ENCODE measurements at regions not wholly inside any gene's neighbourhood (a gene's known extent, or its start where the extent isn't known, plus 50 kb on each side); places are given as distances from the start of the nearest gene placed in this dataset.
A peak's percentile ranks its signal among the peaks of the same experiment; 100 is the strongest.
"Not testable (repeated sequence)": the region's sequence is repeated elsewhere in the genome, so short reads cannot be mapped to it uniquely, and the experiment has no call there.

DNA sequence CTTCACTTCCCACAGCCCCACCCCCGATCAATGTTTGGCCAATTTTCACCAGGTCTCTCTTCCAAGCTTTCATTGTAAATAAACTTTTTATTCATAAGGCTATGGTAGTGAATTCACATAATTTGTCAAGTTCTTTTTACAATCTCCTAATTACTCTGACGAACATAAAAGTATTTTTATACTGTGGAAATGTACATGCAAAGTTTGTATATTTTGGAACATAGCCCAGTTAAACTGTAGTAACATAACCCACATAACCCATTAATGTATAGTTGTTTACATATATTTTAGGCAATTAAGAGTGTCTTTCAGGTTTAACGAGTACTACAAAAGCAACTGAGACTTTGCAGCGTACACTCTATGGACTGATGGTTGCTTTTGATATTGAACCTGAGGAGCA lies 228.3 kb upstream of the ERBB4 start:
- no peak for DNase-seq

DNA sequence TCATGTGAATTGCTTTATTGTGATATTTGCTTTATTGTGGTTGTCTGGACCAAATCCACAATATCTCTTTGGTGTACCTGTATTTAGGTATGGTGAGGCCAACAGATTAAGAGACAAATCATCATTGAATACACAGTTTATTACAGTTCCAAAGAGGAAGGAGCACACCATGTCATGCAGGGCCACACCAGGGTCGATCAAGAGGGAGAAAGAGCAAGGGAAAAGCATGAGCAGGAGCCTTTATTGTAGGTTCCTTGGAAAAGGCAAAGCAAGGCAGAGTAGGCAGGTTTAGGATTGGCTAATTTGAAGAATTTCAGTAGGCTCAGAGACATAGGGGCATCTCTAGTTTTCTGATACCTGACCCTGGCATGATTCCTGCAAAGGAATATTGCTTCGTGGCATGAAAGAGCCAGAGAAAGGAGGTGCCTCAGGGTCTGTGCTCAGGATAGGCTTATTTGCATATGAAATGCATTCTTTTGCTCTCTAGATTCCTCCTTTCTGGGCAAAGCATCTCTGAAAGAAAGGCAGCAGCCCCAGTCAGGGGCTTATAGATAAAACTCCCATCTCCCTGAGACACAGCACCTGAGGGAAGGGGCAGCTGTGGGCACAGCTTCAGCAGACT lies 214.2 kb upstream of the ERBB4 start:
- no peak for DNase-seq

DNA sequence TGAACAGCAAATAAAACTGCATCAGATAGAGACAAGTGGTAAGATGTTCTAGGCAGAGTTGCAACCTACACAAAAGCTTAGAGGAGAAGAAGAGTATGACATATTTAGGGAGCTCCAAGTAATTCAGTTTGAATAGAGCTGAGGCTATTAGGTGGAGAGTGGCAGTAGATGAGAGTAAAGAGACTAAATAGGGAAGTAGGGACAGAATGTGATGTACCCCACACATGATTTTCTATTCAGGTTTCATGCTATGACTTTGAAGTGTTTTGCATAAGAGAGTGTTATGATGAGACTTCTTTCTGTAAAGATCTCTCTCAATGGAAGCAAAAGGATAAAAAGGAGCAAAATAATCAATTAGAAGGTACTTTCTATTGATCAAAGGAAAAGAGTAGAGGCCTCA lies 206.8 kb upstream of the ERBB4 start:
- DNase-seq = no peak

DNA sequence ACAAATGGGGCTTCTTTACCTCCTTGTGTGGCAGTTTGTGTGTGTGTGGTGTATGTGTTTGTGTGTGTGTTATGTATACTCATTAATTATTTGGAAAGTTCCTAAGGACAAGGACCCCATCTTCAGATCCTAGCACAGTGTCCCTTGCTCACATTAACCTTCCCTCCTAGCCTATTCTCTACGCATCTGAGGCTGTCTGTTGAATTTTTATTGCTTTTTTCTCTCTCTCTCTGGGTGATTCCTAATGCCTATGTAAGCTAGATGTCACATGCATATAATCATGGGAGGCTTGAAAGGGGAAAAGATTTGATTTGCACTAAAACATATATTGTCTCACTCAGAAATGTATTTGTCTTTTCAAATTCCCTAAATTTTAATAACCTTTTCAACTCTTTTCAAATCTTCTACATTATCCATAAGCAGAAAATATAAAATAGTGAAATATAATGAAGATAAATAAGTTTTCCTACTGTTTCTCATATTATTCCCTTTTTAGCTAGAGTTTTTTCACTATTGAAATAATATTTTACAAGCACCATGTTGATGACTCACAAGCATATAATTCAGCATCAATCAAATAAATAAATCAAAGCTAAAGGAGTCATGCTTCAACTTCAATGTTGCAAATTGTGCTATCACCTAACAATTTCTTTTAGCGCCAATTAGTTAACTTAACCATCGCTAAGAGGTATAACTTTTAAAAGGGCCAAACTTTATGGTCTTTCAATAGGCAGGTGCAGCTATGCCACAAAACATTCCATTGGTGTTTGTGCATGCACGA lies 199.0 kb upstream of the ERBB4 start:
- no peak for DNase-seq

DNA sequence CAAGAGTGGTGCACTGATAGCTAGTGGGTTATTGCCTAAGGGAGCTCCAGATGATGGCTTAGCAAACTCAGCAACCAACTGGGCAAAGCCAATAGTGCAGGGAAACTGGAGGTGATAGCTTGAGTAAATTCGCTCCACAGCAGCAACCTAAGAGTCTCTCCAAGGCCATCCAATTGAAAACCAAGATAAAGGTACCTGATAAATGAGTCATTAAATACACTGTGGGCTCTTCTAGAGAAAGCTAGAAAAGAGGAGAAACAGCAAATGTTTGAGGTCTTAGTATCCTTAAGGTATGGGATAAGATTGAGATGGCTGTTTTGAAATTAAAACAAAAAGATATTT lies 197.8 kb upstream of the ERBB4 start:
- DNase-seq = no peak

DNA sequence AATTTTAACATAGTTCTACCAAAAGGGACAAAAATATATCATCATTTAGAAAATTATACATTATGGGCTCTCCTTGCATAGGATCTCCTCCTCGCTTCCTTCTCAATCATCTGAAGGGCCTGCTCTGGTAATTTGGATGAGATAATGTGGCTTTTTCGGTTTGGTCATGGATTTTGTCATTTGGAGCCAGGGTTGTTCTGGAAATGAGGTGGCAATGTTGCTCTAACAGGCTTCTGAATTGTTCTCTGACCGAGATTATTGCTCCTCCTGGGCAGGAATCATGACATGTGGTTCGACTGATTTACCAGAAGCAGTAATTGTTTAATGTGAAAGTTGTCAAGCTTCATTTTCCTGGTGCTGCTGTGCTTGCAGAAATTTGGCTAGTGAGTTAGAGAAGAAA lies 194.7 kb upstream of the ERBB4 start:
- no peak for DNase-seq

DNA sequence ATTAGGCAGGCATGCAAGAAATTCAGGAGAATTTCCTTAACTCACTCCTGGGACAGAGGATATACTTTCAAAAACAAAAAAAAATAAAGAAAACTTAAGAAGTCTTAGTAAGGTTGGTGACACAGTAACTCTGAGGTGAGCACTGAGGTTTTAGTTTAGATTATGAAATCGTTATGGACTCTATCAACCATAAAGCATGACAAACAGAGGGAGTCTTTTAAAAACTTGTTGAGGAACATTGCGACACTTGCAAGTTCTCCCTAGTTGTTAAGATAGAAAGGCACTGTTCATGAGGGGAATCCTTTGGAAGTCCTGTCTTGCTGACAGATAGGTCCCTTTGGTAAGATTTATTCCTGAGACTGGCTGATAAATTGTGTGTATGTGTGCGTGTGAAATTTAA lies 194.3 kb upstream of the ERBB4 start:
- DNase-seq = no peak

DNA sequence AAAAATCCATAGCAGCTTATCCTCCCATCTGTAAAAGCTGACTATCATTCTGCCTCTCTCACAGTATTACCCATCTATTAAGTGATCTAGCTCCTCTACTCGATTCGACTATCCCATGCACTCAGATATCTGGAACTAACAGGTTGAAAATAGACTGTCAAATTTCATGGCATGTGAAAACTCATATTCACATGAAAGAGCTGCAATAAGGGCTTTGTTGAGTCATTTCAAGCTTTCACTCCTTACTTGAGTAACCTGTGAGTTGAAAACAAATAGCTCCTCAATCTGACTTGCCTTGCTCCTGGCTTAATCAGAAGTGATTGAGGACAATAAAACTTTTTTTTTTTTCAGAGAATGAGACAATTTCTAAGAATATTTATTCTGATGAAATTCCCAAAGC lies 192.4 kb upstream of the ERBB4 start:
- DNase-seq = no peak

DNA sequence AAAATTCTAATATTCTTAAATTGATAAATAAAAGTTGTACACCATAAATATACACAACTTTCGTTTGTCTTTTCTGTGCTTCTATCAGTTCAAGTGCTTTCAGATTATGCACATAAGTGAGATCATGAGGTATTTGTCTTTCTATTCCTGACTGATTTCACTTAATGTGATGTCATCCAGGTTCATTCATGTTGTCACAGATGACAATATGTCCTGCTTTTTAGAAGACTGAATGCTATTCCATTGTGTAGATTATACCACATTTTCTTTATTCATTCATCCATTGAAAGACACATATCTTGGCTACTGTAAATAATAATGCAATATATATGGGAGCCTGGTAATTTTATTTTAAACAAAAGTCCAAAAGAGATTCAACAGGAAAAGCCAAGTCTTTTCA lies 190.1 kb upstream of the ERBB4 start:
- no peak for DNase-seq

DNA sequence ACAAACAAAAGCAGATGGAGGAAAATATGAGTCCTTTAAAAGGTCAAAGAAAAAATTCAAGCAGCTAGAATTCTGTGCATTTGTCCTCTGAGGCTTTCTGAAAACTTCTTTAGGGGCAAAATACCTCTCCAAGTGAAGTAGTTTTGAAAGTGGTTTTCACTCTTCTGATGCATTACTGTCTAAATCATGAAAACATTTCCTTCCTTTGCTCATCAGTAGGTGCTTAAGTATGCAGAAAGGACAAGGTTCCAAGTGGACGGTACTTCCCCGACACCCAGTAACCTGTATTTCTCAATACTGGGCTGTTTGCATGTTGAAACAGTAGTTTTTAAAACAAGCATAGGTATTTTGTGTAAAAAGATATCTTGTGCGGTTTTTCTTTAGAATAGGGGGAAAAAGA lies 189.1 kb upstream of the ERBB4 start:
- DNase-seq = no peak

DNA sequence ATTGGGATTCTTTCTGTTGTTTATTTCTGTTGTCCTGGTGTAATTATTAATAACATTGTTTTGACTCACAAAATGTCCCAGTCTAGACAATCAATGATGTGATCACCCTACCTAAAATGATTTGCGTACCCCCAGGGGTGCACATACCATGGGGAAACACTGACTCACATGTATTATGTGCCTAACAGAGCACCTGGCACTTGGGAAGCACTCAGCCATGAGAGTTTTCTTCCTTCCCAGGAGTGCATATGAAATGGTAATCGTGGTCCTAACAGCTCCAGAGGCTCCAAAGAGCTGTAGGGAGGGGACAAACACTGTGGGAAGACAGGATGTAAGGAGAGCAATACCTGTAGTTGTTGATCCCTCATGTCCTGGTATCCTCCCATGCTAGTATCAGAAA lies 187.8 kb upstream of the ERBB4 start:
- DNase-seq = no peak

DNA sequence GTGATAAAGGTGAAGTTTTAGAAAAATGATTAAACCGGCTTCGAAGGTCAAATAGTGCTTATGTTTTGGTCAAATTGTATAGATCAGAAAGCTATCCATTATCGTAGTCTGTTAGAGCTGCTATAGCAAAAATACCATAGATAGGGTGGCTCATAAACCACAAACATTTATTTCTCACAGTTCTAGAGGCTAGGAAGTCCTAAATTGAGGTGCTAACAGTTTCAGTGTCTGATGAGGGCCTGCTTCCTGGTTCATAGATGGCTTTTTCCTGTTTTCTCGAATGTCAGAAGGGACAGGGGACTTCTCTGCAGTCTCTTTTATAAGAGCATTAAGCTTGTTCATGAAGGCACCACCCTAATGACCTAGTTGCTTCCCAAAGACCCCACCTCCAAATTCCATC lies 186.6 kb upstream of the ERBB4 start:
- DNase-seq = no peak

DNA sequence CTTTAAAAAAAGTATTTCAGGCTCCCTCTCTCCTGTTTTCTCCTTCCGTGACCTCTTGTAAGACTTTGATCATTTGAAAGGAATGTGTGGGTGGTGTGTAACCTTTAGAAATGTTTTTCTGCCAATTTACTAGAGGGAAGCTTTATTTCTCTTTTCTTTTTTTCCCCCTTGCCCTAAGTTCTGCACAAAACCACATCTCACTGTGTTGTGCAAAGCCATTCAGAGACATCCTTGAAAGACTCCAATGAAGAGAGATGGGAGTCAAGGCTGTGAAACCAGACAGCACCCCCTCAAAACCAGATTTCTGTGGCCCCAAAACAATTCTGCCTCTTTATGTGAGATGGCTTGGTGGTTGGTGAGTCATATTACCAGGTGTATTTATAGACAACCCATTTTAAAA lies 184.6 kb upstream of the ERBB4 start:
- peak; percentile 56 for DNase-seq

DNA sequence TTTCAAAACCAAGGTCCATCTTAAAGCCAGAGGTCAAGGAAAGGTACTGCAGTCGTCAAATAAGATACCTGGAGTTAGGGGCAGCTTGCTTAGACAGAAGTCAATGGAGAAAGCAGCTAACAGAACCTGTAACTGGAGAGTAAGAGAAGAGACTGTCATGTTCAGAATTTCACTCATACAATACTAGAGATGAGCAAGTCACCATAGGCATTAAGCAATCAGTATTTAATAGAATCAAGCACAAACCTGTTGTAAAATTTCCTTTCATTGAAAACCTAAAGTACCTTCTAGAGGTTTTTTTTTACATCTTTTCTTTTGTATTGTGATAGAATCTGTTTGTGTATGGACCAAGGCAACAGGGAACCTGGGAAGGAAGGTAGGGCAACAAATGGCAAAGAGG lies 183.4 kb upstream of the ERBB4 start:
- DNase-seq = no peak

DNA sequence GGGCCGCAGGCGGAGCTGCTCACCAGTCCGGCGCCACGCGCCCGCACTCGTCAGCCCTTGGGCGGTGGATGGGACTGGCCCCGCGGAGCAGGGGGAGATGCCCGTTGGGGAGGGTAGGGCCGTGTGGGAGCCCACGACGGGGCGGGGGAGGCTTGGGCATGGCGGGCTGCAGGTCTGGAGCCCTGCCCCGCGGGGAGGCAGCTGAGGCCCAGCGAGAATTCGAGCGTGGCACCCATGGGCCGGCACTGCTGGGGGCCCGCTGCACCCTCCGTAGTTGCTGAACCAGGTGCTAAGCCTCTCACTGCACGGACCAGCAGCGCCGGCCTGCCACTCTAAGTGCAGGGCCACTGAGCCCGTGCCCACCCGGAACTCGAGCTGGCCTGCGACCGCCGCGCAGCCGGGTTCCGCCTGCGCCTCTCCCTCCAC lies 182.4 kb upstream of the ERBB4 start:
- no peak for DNase-seq

DNA sequence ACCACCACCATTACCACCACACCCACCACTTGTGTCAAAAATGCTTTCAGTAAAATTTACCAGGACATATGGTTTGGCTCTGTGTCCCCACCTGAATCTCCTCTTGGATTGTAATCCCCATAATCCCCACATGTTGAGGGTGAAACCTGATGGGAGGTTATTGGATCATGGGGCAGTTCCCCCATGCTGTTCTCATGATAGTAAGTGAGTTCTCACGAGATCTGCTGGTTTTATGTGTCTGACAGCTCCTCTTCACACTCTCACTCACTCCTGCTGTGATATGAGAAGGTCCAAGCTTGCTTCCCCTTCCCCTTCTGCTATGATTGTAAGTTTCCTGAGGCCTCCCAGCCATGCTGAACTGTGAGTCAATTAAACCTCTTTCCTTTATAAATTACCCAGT lies 176.8 kb upstream of the ERBB4 start:
- not testable (repeated sequence) for DNase-seq

DNA sequence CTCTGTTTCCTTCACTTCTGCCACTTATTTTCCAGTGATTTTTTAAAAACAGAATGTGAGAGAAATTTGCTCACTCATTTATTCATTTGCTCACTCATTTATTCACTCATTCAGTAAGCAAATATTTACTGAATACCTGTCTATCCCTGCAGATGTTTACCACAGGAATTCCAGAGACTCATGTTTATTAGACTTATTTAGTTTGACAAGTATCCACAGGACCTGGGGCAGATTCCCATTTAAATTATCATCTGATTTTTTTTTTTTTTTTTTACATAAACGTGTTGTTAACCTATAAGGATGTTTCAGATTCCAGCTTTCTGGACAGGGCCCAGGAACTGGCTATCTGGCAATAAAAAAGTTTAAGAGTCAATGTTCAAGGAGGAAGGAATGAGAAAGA lies 175.1 kb upstream of the ERBB4 start:
- no peak for DNase-seq

DNA sequence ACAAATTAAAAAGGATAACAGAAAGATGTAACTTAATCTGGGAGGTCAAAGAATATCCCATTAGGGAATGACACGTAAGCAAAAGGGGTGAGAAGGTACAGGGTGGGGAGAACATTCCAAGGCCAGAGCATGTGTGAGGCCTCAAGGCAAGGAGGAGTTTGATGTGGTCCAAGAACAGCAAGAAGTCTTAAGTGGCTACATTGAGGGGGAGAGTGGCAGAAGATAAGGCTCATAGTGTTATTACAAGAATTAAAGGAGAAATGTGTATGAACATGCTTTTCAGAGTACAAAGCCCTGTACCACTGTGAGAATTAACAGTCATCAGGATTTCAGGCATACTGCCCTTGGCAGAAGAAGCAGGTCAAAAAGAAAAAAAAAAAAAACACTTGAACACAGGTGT lies 174.4 kb upstream of the ERBB4 start:
- peak; percentile 43 for DNase-seq

DNA sequence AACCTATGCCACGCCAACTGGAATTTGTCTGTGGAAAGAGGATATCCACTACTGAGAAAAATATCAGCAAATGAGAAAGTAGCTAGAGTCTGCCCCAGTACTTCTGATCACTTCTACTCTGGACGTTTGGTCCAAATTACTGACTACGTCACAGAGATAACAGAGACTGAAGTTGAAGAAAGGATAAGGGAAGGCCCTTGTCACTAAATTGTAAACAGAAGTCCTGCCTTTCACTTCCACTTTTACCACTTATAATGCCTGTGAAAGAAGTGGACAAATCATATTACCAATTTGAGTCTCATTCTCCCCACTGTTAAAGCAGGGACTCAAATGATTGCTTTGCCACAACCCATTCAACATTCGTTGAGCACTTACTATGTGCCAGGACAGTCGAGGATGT lies 173.9 kb upstream of the ERBB4 start:
- no peak for DNase-seq

DNA sequence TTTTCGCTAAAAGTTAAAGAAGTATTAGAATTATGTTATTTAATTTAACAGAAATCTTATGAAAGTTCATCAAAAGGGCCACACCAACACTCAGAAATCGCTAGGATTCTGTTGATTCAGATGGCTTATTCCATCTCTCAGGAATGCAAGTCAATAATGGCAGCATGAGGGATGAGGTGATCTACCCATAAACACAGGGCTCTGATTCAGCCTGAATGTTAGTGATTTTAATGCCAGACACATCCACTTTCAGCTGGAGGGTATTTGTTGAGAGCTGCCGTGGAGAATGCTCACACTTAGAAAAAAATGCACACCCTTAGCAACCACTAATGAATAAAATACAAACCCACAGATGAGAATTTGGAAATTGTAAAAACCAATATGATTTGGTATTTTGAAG lies 173.3 kb upstream of the ERBB4 start:
- peak; percentile 61 for DNase-seq

DNA sequence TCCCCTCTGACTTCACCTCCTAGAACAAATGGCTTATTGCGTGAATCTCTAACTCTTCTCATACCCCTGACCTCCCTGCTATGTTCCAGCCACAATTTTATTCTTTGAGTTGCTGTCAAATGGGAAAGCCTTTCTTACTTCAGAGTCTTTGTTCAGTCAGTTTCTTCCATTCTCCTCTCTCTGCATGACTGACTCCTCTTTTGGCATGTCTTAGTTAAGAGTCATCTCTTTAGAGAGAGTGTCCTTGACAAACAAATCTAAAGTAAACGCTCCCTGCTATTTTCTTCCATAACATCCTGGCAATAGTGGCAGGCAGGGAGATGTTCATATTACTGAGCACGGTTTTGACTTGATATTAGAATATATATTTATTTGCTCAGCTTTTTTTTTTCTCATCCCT lies 170.7 kb upstream of the ERBB4 start:
- no peak for DNase-seq

DNA sequence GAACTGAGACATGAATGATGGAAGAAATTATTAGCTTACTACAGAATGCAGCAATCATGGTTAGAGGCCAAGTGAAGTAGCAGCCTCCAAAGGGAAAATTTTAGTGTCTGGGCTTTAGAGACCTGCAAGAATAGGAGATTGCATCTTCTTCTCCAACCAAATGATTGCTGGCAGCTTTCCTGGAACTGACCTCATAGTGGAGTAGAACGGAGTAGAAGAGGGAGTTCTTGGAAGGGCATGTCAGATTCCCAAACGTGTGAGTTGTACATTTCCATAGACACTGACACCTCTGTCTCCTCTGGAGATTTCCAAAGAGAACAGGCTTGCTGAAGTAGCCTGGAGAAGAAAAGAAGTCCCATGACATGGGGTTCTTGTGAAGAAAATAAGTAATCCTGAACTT lies 169.8 kb upstream of the ERBB4 start:
- DNase-seq = peak; percentile 72

DNA sequence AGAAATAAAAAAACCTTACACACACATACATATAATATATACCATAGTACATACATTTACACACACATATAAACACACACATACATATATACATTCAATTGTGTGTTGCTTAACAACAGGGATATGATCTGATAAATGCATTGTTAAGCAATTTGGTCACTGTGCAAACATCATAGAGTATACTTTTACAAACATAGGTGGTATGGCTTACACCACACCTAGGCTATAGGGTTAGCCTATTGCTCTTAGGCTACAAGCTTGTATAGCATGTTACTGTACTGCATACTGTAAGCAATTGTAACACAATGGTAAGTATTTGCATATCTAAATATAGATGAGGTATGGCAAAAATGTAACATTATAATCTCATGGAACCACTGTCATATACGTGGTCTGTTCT lies 156.8 kb upstream of the ERBB4 start:
- no peak for DNase-seq

DNA sequence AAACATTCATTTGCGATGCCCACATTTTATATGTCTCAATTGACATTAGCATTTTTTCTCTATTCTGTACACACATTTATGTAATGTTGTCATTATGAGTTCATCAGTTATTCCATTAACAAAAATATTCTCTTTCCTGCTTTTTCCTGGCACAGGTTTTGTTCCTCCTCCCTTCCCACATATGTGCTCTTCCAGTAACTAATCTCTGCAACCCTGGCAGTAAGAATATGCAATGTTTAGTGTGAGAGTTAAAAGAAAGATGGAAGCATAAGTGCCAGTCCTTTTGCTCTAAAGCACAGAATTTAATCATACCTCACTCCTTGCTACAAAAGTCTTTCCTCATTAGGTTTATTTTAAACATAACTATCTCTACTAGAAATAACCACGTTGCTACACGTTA lies 155.8 kb upstream of the ERBB4 start:
- no peak for DNase-seq

DNA sequence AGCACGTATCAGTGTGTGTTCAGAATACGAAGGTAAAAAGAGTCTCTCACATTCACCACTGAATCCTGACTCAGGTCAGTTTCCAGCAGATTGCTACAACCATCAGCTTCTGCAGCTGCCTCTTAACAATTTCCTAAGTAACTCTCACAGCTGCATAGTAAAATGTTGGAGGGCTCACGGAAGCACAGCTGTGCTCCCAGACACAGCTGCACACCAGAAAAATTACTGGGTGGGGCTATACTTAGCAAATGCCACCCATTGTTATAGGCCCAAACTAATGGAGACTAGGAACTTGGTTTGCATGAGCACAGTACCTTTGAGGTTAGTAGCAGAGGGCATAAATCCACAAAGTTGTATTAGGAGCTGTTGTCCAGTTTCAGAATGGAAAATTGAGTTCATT lies 153.9 kb upstream of the ERBB4 start:
- no peak for DNase-seq

All from NCI-H226 (cell line).